ENCODE measurements at regions not wholly inside any gene's neighbourhood (a gene's known extent, or its start where the extent isn't known, plus 50 kb on each side); places are given as distances from the start of the nearest gene placed in this dataset.
A peak's percentile ranks its signal among the peaks of the same experiment; 100 is the strongest.

GRCh38 chr6:168972128-168972527 lies 281.5 kb downstream of the THBS2 start:
- H3K36me3 ChIP-seq: no peaks in the 10 kb centered on the region
- no peak for TF ChIP-seq CTCF (IDR thresholded peaks at IDR 0.05)
- DNase-seq (ENCODE audit: low spot score in 2 of 2): no peak

DNA sequence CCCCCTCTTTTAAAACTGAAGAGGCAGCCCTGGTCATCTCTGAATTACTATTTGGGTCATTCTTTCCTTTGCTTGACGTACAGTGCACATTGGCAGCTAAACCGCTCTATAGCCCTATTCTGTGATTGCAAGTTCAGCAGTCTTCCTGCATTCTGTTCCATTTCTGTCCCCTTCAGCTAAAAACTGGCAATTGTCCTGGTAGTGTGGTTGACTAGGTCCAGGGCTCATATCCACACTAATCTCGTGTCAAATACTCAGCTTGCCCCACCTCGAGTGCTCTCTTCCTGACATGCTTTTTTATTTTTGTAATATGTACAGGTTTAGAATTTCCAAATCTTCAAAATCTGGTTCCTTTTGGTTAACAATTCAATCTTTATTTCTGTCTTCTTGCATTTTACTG lies 282.1 kb downstream of the THBS2 start:
- H3K27ac ChIP-seq: no peak overlapping the region
- H3K36me3 ChIP-seq: no peaks in the 10 kb centered on the region
- H3K4me3 ChIP-seq: no peak overlapping the region
- no peaks in the 10 kb centered on the region for H3K9me3 ChIP-seq
- no peaks in the 10 kb centered on the region for H3K27me3 ChIP-seq
- DNase-seq (ENCODE audit: low spot score in 2 of 2): no peak
- peaks cover 0 to 5% of the 10 kb centered on the region in 2 donors for H3K4me1 ChIP-seq
- no peak for TF ChIP-seq CTCF (IDR thresholded peaks at IDR 0.05)
- intact Hi-C loops (cut with DNase I): no loop called here

More at GRCh38 chr6:168972128-168972527, 281.5 kb downstream of the THBS2 start:
- no peaks in the 10 kb centered on the region for H3K9me3 ChIP-seq
- intact Hi-C loops (cut with DNase I): no loop called here
- no peak overlapping the region for H3K27ac ChIP-seq
- no peaks in the 10 kb centered on the region for H3K27me3 ChIP-seq
- H3K4me3 ChIP-seq: no peak overlapping the region
- peaks cover 0 to 5% of the 10 kb centered on the region in 2 donors for H3K4me1 ChIP-seq

DNA sequence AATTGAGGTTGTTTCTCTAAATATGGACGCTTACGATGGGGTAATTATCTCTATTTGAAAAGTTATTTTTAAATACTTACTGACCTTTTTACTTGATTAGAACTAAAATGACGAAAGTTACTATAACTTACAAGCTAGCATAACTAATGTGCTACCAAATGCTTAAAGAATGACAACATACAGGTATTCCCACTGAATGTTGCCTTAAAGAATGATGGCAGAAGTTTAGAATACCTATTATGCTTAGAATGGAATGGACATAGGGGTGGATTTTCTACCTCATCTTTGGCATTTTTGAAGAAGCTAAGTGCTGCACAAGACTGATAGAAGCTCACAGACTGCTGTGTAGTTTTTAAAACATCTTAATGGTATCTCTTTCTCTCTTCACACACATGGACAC lies 284.8 kb downstream of the THBS2 start:
- no peaks in the 10 kb centered on the region for H3K27me3 ChIP-seq
- H3K9me3 ChIP-seq: no peaks in the 10 kb centered on the region
- DNase-seq (ENCODE audit: low spot score in 2 of 2): no peak
- no peak for TF ChIP-seq CTCF (IDR thresholded peaks at IDR 0.05)
- H3K27ac ChIP-seq: peak overlapping the region in 1 of 2 donors; percentile 58
- H3K4me1 ChIP-seq: peaks cover 0 to 5% of the 10 kb centered on the region in 2 donors
- H3K4me3 ChIP-seq: no peak overlapping the region
- H3K36me3 ChIP-seq: no peaks in the 10 kb centered on the region
- intact Hi-C loops (cut with DNase I): no loop called here

GRCh38 chr6:168968228-168968627 lies 285.4 kb downstream of the THBS2 start:
- no peaks in the 10 kb centered on the region for H3K27me3 ChIP-seq
- intact Hi-C loops (cut with DNase I): no loop called here
- no peaks in the 10 kb centered on the region for H3K9me3 ChIP-seq
- H3K27ac ChIP-seq: peak overlapping the region in 1 of 2 donors; percentile 58
- DNase-seq (ENCODE audit: low spot score in 2 of 2): no peak
- H3K4me3 ChIP-seq: no peak overlapping the region
- peaks cover 0 to 5% of the 10 kb centered on the region in 2 donors for H3K4me1 ChIP-seq
- TF ChIP-seq CTCF (IDR thresholded peaks at IDR 0.05): no peak
- no peaks in the 10 kb centered on the region for H3K36me3 ChIP-seq

GRCh38 chr6:168967281-168967925 lies 286.2 kb downstream of the THBS2 start:
- Histone ChIP-seq H3K27ac (peak overlapping the region; percentile 58 to 63), H3K4me3 (no peak overlapping the region), H3K27me3 (no peaks in the 10 kb centered on the region), H3K9me3 (no peaks in the 10 kb centered on the region), H3K36me3 (no peaks in the 10 kb centered on the region), H3K4me1 (peaks cover 0 to 5% of the 10 kb centered on the region in 2 donors)
- no peak for DNase-seq (ENCODE audit: low spot score in 2 of 2)
- TF ChIP-seq CTCF (IDR thresholded peaks at IDR 0.05): no peak
- intact Hi-C loops (cut with DNase I): no loop called here

Data from ascending aorta (tissue), 2 donors.